Spleen (tissue), 11 donors: ENCODE measurements at regions not wholly inside any gene's neighbourhood (a gene's known extent, or its start where the extent isn't known, plus 50 kb on each side); places are given as distances from the start of the nearest gene placed in this dataset.

Experiments
- DNase-seq: peaks from one replicate; pipeline ENCODE4 v3.0.0-alpha.2; 2020
- H3K27ac ChIP-seq, 8 donors: fragments of 200-600 bp; sonication (generic) in 7 of 8; 1 replicate in 4 of 8; 2 replicates in 4 of 8; pipeline versions ENCODE4 v1.5.0 to v1.8.0; 2016 to 2021; ENCODE audit warnings: inconsistent platforms in 4 of 8, mild to moderate bottlenecking in 4 of 8, moderate library complexity in 1 of 8
- H3K27me3 ChIP-seq, 7 donors: fragments of 200-600 bp; sonication (generic) in 6 of 7; replicated peaks in 1 of 7; 1 replicate in 4 of 7; 2 replicates in 3 of 7; pipeline versions ENCODE4 v1.5.0 to v1.8.0; 2016 to 2021; ENCODE audit warnings: inconsistent platforms in 3 of 7, mild to moderate bottlenecking in 1 of 7
- H3K36me3 ChIP-seq, 6 donors: fragments of 200-600 bp; sonication (generic) in 5 of 6; 1 replicate in 4 of 6; 2 replicates in 2 of 6; pipeline versions ENCODE4 v1.5.0 to v1.8.0; 2016 to 2021; ENCODE audit warnings: inconsistent platforms in 2 of 6
- H3K4me1 ChIP-seq, 6 donors: fragments of 200-600 bp; sonication (generic) in 5 of 6; 1 replicate in 3 of 6; 2 replicates in 3 of 6; pipeline versions ENCODE4 v1.5.0 to v1.8.0; 2016 to 2021; ENCODE audit warnings: inconsistent platforms in 3 of 6
- H3K4me3 ChIP-seq, 8 donors: fragments of 200-600 bp; sonication (generic) in 7 of 8; 1 replicate in 4 of 8; 2 replicates in 4 of 8; pipeline versions ENCODE4 v1.5.0 to v1.8.0; 2016 to 2021; ENCODE audit warnings: inconsistent platforms in 4 of 8, mild to moderate bottlenecking in 4 of 8, moderate library complexity in 2 of 8
- H3K9me3 ChIP-seq, 8 donors: fragments of 200-600 bp; sonication (generic) in 7 of 8; 1 replicate in 4 of 8; 2 replicates in 4 of 8; pipeline versions ENCODE4 v1.5.0 to v1.8.0; 2016 to 2021; ENCODE audit warnings: inconsistent platforms in 4 of 8
- CTCF ChIP-seq, 11 experiments: fragments of 200-600 bp in 7 of 11; fragments of 450-650 bp in 4 of 11; sonication (generic) in 4 of 11; IDR thresholded peaks in 8 of 11; conservative IDR thresholded peaks in 3 of 11; 1 replicate in 7 of 11; 2 replicates in 4 of 11; pipeline versions ENCODE4 v1.4.0 to v1.8.0; 2016 to 2021; ENCODE audit warnings: antibody characterized with exemption in 11 of 11, inconsistent platforms in 4 of 11, mild to moderate bottlenecking in 1 of 11
- POLR2A ChIP-seq, 3 donors: fragments of 450-650 bp; IDR thresholded peaks; one replicate each; pipeline ENCODE4 v1.5.1; 2017; ENCODE audit warnings: antibody characterized with exemption in 3 of 3, mild to moderate bottlenecking in 1 of 3
- POLR2AphosphoS5 ChIP-seq, 3 donors: sonication (generic); formaldehyde crosslinking; IDR thresholded peaks; one replicate each; pipeline ENCODE4 v1.5.1; 2017; ENCODE audit warnings: antibody characterized with exemption in 3 of 3
- WGBS, 5 donors: extraction: QIAGEN DNeasy Blood & Tissue Kit in 3 of 5; methylation state at CpG; one replicate each; pipeline versions ENCODE4 v1.1.5 to v1.1.7; 2013 to 2018; 5-methylcytosine and 5-hydroxymethylcytosine counted together
- intact Hi-C: fragments of 100-400 bp; cut with DNase I; formaldehyde crosslinking; loops from one replicate; pipeline ENCODE4 v1.15.0; 2023; ENCODE audit warnings: low total_unique reads
- donor health status: healthy with polysubstance abuse.
- donor health status: DM: no; HTN: no; CAD: no; lungs with moderate emphysema.
- donor health status: DM: no; HTN: no; CAD: no.
- donor health status: Bipolar disorder and iron deficiency.
- donor health status: healthy.
- donor health status: DM: no; HTN: no; CAD: no.
- donor health status: DM: yes; HTN: yes; CAD: no.

- DNase-seq, result no peak
- TF ChIP-seq POLR2A (IDR thresholded peaks at IDR 0.05) (no peak), POLR2AphosphoS5 (IDR thresholded peaks at IDR 0.05) (no peak), CTCF (IDR thresholded peaks at IDR 0.05 in 8 of 11, conservative IDR thresholded peaks at IDR 0.05 in 3 of 11) (no peak)
- Histone ChIP-seq H3K4me1 (no peaks in the 10 kb centered on the region), H3K27me3 (no peaks in the 10 kb centered on the region), H3K36me3 (no peaks in the 10 kb centered on the region), H3K9me3 (peaks cover 0 to 24% (median 2%) of the 10 kb centered on the region in 8 donors), H3K4me3 (no peak overlapping the region), H3K27ac (no peak overlapping the region)
- intact Hi-C loops, result no loop called here
Measured at GRCh38 chr5:120396186-120396585, 67.9 kb upstream of the PRR16 start.

- peaks cover 0 to 24% (median 2%) of the 10 kb centered on the region in 8 donors for H3K9me3 ChIP-seq
- H3K27ac ChIP-seq, result no peak overlapping the region
- no peaks in the 10 kb centered on the region for H3K36me3 ChIP-seq
- no peak overlapping the region for H3K4me3 ChIP-seq
- WGBS, 5 donors, result 36 to 81% (median 58%) methylated on average over 1 of the region's 1 CpG
- DNase-seq, result no peak
- no peaks in the 10 kb centered on the region for H3K27me3 ChIP-seq
- TF ChIP-seq POLR2AphosphoS5 (IDR thresholded peaks at IDR 0.05), result no peak
- TF ChIP-seq CTCF (IDR thresholded peaks at IDR 0.05 in 8 of 11, conservative IDR thresholded peaks at IDR 0.05 in 3 of 11), result no peak
- no peak for TF ChIP-seq POLR2A (IDR thresholded peaks at IDR 0.05)
- peaks cover 0 to 2% (median 0%) of the 10 kb centered on the region in 6 donors for H3K4me1 ChIP-seq
- intact Hi-C loops, result no loop called here
Measured at GRCh38 chr5:120400356-120400755, 63.7 kb upstream of the PRR16 start.

- peaks cover 0 to 7% (median 0%) of the 10 kb centered on the region in 6 donors for H3K4me1 ChIP-seq
- TF ChIP-seq POLR2AphosphoS5 (IDR thresholded peaks at IDR 0.05), result no peak
- TF ChIP-seq CTCF (IDR thresholded peaks at IDR 0.05 in 8 of 11, conservative IDR thresholded peaks at IDR 0.05 in 3 of 11), result no peak
- no peak for TF ChIP-seq POLR2A (IDR thresholded peaks at IDR 0.05)
- H3K36me3 ChIP-seq, result no peaks in the 10 kb centered on the region
- no peak overlapping the region for H3K27ac ChIP-seq
- WGBS, 5 donors, result 82 to 95% (median 89%) methylated on average over 2 of the region's 2 CpGs
- intact Hi-C loops, result no loop called here
- peaks cover 0 to 24% (median 2%) of the 10 kb centered on the region in 8 donors for H3K9me3 ChIP-seq
- no peak overlapping the region for H3K4me3 ChIP-seq
- no peak for DNase-seq
- no peaks in the 10 kb centered on the region for H3K27me3 ChIP-seq
Measured at GRCh38 chr5:120402606-120403005, 61.5 kb upstream of the PRR16 start.

- Histone ChIP-seq H3K4me3 (no peak overlapping the region), H3K36me3 (no peaks in the 10 kb centered on the region), H3K4me1 (peaks cover 0 to 7% (median 0%) of the 10 kb centered on the region in 6 donors), H3K27ac (no peak overlapping the region), H3K27me3 (no peaks in the 10 kb centered on the region), H3K9me3 (peaks cover 0 to 4% (median 0%) of the 10 kb centered on the region in 8 donors)
- DNase-seq, result no peak
- intact Hi-C loops, result no loop called here
- 66 to 91% (median 76%) methylated on average over 1 of the region's 1 CpG for WGBS, 5 donors
- TF ChIP-seq POLR2AphosphoS5 (IDR thresholded peaks at IDR 0.05) (no peak), POLR2A (IDR thresholded peaks at IDR 0.05) (no peak), CTCF (IDR thresholded peaks at IDR 0.05 in 8 of 11, conservative IDR thresholded peaks at IDR 0.05 in 3 of 11) (no peak)
Measured at GRCh38 chr5:120405286-120405864, 58.7 kb upstream of the PRR16 start.
